Dermis microvascular lymphatic vessel endothelial cell (primary cell): ENCODE measurements at regions not wholly inside any gene's neighbourhood (a gene's known extent, or its start where the extent isn't known, plus 50 kb on each side); places are given as distances from the start of the nearest gene placed in this dataset.
"Not testable (repeated sequence)": the region's sequence is repeated elsewhere in the genome, so short reads cannot be mapped to it uniquely, and the experiment has no call there.

Experiments used
- DNase-seq, 2 donors: peaks; one replicate each; pipeline versions ENCODE4 v3.0.0 to v3.0.0-alpha.2; 2010; ENCODE audit warnings: low read depth in 2 of 2

DNA sequence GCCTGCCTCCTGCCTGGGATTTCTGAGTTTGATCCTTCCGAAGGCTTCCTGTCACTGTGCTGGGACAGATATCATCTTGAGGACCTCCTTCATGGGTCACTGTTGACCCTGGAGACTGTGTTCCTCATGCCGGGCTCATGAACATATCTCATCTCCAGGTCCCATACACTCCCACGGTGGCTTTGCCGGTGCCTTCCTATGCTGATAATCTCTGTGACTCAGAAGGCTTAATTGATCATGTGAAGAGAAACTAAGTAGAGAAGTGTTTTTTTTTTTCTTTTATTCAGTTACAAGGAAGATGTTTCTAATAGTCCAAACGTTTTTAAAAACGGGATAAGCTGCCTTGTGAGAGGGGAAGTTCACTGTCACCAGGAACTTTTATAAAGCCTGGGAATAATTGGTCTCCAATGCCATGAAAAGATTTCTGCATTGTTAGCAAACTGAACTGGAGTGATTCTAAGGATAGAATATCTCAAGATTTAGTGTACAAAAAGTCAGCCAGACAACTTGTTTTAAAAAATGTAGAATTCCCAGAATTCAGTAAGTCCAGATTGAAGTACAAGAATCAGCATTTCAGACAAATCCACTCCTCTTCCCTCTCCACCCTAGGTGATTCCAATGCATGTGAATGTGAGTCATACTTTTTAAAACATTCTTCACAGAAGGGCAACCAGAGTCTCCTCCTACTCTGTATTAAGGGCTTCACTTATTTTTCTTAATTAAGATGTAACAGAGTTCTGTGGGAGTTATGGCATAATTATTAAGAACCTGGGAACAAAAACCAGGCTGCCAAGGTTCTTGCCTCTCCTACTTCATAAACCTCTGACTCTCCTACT, 139.8 kb upstream of the LGR5 start:
- DNase-seq, result no peak

DNA sequence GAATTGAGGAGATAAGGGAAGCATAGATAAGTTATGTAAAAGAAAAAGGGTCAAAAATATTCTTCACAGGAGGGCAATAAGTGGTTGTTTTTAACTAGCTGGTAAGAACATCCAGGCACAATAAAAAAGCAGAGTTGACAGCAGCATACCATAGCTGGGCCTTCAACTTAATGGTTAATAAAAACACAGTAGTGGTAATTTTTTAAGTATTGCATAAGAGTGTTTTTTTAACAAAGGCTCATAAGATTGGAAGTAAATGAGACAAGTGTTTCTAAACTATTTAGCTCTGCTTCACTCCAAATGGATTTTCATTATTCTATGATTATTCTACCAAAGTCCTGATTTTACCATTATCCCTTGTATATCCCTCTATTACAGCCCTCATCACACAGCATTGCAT, 140.1 kb upstream of the TSPAN8 start:
- no peak for DNase-seq

DNA sequence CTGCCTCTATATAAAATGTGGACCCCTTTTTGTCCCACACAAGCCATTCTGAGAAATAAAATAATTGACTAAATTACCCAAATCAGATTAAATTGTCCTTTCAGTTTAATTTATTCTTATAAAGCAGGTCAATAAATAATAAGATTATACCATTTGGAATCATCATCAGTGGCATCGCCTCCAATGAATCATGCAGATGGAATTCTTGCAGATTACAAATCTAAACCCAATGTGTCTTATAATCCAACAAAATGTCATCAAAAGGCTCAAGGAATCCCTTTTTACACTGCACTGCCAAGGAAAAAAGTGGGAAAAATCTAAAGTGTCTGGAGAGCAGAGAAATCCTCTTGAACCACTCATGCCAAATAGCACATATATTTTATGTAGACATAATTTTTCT, 138.2 kb upstream of the TSPAN8 start:
- DNase-seq, result no peak

DNA sequence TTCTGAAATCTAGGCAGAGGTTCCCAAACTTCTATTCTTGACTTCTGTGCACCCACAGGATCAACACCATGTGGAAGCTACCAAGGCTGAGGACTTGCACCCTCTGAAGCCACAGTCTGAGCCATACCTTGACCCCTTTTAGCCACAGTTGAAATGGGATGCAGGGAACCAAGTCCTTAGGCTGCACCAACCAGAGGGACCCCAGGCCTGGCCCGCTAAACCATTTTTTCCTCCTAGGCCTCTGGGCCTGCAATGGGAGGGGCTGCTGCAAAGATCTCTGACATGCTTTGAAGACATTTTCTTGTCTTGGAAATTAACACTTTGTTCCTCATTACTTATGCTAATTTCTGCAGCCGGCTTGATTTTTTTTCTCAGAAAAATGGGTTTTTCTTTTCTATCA, 133.9 kb upstream of the TSPAN8 start:
- DNase-seq, result no peak

DNA sequence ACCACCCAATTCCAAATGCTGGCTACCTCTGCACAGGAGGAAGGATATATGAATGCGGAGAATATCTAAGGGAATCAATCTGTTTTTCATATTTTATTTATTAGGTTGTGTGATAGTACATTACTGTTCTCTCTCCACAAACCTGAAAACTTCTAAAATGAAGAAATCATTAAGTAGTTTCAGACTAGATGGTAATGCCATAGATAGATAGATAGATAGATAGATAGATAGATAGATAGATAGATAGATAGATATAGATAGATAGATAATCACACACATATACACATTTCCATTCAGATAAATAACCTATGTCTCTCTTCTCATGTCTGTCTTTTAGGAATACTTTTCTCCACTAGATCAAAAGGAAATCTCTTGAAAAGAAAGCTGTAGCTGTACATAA, 126.1 kb upstream of the TSPAN8 start:
- no peak for DNase-seq

DNA sequence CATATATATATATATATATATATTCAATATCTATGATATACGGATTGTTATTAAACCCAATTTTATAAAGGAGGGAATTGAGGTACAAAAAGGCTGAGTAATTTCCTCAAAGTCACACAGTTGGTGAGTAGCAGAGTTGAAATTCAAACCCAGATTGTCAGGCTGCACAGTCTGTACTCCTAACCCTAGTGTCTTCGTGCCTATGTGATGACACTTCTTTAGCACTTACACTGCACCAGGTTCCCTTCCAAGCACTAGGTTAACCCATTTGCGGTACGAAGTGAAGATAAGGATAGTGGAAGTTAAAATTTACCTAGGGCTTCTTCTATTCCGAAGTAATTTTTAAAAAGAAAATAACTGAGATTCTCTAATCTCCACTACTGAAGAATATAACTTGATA, 125.1 kb upstream of the TSPAN8 start:
- no peak for DNase-seq

DNA sequence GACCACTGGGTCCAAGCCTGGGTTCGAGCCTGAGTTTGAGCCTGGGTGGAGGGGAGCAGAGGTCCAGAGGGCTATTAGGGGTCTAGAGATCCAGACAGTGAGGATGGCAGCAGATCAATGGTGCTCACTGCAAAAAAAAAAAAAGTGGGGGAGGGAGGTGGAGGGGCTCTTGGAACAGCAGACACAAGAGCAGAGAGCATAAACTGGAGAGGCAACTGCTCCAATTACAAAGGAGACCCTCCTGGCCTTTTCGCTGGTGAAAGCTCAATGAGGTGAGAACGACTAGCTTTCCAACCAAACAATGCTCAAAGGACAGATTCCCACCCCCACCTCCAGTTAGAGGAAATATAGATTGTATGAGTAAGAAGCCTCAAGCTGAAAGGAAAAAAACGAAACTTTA, 124.2 kb upstream of the TSPAN8 start:
- no peak for DNase-seq

DNA sequence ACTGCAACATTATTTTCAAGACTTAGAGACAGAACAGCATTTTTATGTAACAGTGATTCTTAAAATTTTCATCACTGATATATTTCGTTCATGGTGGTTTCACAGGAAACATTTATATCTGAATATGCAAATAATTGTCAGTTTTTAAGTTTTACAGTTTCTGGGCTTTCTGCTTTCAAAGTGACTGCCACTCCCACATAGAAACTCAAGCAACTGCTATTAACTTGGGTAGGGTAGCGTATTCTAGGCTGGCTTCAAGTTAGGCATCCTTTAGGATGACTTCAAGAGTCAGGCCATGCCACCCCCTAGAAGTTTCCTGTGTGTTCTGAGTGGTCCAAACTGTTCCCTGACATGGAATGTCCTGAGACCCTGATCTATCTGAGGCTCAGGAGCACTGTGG, 123.6 kb upstream of the TSPAN8 start:
- no peak for DNase-seq

DNA sequence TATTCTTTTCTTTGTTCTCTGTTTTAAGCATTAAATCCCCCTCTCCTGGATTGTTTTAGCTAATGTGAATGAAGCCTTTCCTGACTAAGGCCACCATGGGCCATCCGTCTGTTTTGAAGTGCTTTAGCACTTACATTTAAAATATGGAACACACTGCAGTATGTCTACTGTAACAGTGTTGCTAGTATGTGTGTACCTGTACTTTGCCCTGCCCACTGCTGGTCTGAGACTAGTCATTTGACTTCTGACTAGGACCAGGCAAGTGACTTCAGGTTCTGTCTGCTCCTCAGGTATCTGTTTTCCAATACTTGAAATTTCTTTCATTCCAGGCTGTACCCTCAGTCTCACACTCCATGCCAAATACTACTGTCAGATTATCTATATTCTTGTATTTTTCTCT, 120.1 kb upstream of the TSPAN8 start:
- DNase-seq, result no peak

DNA sequence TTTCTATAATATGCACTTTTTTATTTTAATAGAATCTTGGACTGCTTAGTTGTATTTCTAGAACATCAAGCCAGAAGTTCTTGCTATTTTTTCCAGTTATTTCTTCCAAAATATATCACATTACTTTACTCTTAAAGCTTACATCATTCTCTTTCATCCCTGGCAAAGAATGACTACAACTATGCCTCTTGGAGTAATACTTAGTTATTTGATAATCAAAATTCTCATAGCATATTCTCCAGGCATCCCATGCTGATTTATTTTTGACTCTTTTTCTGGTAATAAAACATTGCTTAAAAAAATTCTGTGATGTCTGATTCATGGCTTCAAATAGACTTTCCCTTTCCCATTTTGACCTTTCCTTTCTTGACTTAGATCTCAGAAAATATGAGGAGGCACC, 118.7 kb upstream of the TSPAN8 start:
- DNase-seq, result no peak

DNA sequence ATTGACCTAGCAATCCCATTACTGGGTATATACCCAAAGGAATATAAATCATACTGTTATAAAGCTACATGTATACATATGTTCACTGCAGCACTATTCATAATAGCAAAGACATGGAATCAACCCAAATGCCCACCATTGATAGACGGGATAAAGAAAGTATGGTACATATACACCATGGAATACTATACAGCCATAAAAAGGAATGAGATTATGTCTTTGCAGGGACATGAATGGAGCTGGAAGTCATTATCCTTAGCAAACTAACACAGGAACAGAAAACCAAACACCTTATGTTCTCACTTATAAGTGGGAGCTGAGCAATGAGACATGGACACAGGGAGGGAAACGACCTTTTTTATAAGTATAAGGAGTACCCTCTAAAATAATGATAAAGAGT, 113.0 kb upstream of the TSPAN8 start:
- DNase-seq, result not testable (repeated sequence)

DNA sequence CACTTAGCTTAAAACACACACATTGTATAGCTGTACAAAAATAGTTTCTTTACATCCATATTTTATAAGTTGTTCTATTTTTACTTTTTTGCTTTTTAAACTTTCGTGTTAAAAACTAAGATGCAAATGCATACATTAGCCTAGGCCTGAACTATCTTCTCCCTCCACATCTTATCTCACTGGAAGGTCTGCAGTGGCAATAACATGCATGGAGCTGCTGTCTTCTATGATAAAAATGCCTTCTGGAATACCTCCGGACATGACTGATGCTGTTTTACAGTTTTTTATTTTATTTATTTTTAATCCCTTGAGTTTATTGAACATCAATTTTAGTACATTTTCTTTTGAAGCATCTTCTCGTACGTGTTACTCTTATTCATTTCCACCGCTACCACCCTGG, 112.3 kb upstream of the TSPAN8 start:
- DNase-seq, result no peak

DNA sequence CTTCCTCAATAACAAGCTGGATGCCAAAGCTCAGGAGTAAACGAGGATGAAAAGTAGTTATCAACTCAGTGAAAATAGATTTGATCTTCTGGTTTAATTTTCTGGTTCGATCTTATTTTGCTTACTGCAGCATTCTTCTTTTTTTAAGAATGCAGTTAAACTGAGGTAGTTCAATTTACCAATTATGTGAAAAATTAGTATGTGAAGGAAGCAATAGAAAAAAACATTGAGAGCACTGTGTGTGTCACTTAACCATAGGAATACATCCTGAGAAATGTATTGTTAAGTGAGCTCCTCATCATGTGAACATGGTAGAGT, 111.4 kb upstream of the TSPAN8 start:
- no peak for DNase-seq

DNA sequence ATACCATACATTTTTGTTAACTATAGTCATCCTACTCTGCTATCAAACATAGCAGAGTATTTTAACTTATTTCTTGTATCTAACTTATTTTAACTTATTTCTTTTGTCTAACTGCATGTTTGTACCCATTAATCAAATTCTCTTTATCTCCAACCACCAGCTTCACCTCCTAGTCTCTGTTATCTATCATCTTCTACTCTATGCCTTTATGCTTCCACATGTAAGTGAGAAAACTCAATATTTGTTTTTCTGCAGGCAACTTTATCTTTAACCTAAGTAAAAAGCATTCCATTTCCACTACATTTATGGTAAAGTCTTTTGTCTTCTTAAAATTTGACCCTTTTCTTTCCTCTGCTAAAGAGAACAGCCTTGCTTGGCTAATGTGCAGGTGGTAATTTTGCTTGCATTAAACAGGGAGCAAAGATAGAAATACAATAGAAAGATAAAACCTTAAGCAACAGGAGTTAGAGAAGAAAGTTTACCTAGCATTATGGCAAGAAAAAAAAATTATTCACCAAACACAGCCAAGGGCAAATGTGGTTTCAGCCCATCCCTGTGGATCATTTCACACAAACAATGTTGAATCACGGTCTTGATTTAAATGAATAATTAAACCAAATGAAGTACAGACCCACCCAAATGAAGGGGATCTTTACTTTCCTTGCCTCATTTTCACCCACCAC, 110.9 kb upstream of the TSPAN8 start:
- DNase-seq, result no peak

DNA sequence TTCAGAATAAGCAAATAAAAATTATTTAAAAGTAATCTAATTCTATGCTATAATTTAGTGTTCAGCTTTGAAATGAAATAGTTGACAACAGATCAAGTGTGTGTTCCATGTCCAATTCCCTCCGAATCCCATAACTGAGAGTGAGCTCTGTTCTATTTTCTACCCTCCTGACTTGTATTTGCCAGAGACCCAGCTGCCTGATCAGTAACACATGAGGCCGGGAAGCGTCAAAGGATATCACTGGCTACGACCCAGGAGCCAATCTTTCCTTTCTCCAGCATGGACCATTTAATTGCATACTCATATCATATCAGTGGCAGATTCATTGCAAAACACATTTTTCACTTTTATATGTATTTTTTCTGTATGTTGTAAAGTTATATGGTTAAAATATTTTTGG, 108.8 kb upstream of the TSPAN8 start:
- no peak for DNase-seq

DNA sequence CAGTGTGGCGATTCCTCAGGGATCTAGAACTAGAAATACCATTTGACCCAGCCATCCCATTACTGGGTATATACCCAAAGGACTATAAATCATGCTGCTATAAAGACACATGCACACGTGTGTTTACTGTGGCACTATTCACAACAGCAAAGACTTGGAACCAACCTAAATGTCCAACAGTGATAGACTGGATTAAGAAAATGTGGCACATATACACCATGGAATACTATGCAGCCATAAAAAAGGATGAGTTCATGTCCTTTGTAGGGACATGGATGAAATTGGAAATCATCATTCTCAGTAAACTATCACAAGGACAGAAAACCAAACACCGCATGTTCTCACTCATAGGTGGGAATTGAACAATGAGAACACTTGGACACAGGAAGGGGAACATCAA, 107.9 kb upstream of the TSPAN8 start:
- not testable (repeated sequence) for DNase-seq

DNA sequence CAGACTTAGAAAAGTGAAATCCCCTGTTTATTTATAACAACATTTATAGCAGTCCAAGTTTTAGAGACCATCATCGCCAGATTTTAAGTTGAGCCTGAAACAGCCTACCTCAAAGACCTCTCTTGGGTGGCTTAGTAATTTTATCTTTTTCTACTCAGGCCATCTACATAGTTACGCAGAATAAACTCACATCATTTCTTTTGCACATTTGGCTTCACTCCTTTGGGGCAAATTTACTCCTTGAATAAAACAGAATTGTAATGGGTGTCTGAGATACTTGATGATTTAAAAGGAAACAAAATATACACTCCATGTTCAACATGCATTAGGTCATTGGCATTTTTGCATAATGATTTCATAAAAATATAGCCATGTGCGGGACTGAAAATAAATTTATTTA, 104.7 kb upstream of the TSPAN8 start:
- no peak for DNase-seq

DNA sequence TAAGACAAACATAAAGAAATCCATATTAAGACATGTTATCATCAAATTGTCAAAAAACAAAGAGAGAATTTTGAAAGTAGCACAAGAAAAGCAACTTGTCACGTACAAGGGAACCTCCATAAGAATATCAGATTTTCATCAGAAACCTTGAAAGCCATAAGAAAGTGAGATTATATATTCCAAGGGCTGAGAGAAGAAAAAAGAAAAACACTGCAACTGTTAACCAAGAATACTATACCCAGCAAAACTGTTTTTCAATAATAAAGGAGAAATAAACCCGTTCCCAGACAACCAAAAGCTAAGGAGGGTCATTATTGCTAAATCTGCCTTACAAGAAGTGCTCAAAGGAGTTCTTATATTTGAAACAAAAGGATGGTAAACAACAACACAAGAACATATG, 94.7 kb upstream of the TSPAN8 start:
- DNase-seq, result no peak

DNA sequence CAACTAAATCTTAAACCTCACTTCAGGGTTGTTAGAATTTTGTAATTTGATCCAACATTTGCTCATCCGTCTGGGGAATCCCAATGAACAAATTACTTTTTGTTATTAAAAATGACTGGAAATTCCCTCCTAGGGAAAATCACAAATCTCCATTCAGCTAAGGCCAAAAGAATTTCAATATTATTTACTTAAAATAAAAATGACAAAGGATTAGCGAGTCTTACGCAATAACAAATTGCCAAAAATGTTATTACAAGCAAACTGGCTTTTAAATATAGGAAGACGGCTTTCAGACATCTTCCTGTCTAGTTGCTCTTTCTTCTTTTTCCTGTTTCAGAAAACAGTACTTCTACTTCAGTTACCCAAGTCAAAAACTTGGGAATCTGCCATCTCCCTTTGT, 92.4 kb upstream of the TSPAN8 start:
- no peak for DNase-seq

DNA sequence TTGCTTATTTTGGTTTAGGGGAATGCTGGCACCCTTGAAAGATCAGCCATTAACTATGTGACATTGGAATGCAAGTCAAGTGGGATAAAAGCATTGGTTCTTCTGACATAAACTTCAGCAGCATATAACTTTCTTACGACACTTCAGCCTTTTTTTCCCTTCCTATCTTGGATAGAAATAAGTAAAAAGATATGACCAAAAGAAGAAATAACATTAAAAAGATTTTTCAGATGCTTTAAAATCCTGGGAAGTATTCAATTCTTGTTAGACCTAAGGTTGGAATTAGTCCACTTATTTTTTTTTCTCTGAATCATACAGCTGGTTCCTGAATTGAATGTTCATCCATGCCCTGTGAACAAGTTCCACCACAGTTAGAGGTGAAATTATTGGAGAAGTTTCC, 85.6 kb upstream of the TSPAN8 start:
- no peak for DNase-seq

DNA sequence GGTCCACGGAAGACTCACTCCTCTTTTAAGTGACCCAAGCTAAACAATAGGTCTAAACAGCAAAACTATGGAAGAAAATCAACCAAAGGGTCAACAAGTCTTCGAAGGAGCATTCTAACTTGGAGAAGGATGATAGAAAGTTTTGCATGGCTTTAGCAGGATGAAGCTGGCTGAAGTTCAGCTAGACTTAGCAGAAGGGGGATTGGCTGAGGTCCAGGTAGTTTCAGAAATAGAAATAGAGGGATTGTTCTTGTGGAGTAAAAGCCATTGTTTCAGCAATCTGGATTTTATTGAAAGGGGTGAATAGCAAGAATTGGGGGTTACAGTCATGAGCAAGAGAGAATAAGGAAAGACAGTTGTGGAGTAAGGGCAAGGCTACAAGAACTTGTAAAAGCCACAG, 84.7 kb upstream of the TSPAN8 start:
- no peak for DNase-seq

DNA sequence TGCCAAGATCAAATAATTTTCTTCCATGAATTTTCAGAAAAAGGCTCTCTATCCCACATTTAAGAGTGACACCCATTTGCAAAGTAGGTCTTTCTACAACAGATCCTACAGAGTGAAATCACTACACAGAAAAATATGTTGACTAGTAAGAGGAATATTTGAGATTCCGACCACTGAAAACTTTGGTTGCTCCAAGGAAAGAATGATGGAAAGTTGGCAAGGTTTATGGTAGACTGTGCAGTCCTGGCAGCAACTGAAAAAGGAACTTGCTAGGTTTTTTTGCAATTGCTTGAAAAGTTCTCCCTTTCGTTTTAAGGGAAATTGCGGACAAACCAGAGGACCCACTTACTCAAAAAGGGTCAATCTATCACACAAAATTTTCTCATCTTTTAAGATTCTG, 83.1 kb upstream of the TSPAN8 start:
- no peak for DNase-seq

DNA sequence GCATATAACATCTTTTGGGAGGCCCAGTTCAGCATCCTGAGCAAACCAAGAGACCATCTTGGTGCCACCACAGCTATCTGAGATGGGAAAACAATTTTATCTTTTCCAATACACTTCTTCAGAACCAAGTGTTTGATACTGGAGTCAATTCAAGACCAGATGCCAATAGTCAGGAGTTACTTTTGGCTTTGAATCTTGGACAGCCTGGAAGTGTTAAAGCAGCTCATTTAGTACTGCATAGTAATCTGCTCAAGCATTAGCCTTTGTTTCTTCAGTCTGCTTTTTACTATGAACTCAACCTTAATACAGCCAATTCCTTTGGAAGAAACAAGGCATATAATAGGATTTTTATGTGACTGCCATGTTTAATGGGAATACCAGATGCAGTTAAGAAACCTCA, 81.9 kb upstream of the TSPAN8 start:
- no peak for DNase-seq

DNA sequence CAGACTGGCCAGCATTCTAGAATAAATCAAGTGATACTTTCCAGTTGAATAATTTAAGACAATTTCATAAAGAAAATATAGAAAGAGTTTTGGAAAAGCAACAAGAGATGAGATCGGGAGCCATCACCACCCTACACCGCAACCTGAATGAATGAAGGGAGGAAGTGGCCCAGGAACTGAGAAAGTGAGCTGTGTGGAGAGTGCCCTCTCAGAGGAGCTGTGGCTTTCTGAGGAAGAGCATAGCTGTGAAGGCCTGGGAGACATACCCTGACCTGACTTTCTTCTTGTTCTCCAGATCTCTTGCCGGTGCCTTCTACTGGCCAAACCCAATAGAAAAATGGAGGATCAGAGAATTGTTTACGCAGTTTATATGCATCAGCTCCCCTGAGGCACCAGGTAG, 79.3 kb upstream of the TSPAN8 start:
- no peak for DNase-seq
